GM21786 (cell line): ENCODE measurements at regions not wholly inside any gene's neighbourhood (a gene's known extent, or its start where the extent isn't known, plus 50 kb on each side); places are given as distances from the start of the nearest gene placed in this dataset.
"Not testable (repeated sequence)": the region's sequence is repeated elsewhere in the genome, so short reads cannot be mapped to it uniquely, and the experiment has no call there.

Source experiments
- ATAC-seq: cut with Tn5 transposase; IDR thresholded peaks from one replicate; pipeline ENCODE4 v1.9.1; 2021; ENCODE audit not compliant: unreplicated experiment

DNA sequence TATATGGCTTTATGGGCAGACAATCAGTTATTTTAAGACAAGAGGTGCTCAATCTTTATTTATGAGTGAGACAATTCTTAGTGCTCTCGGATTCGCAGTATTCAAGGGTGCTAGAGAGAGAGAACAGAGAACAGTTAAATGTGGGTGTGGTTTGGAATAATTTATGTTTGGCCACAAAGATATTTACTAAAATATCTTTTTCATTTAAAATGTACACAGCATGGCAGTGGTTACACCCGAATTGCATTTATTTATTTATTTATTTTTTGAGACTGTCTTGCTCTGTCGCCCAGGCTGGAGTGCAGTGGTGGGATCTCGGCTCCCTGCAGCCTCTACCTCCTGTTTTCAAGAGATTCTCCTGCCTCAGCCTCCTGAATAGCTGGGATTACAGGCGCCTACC, 109.2 kb downstream of the CDCA7 start:
- no peak for ATAC-seq

DNA sequence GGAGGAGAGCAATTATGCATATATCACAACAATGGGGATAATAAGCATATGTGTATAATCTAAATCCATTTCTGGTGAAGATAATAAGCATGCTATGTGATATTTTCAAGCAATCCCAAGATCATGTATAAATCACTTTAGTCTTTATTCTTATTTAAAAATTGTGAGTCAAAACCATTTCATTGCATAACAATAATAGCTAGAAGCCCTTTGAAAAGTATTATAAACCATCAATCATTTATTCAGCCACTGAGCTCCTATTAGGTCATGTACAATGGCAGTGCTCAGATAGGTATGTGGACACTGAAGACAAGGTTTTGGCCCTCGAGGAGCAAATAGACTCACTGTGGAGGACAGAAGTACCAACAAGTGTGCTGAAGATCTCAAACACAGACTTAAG, 113.1 kb downstream of the CDCA7 start:
- ATAC-seq, result no peak

DNA sequence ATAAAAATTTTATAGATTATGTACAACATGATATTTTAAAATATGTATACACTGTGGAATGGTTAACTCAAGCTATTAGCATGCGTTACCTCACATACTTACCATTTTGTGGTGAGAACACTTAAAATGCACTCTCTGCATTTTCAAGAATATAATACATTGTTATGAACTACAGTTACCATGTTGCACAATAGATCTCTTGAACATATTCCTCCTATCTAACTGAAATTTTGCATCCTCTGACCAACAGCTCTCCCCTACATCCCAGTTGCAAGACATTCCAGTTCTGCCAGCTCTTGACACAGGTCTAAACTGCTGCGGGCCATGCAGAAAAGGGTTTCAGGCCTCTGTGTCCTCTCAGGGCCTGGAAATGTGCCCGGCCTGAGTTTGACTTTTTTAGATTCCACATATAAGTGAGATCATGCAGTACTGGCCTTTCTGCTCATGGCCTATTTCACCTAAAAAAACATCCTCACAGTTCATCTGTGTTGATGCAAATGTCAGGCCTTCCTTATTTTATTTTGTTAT, 113.7 kb downstream of the CDCA7 start:
- no peak for ATAC-seq

DNA sequence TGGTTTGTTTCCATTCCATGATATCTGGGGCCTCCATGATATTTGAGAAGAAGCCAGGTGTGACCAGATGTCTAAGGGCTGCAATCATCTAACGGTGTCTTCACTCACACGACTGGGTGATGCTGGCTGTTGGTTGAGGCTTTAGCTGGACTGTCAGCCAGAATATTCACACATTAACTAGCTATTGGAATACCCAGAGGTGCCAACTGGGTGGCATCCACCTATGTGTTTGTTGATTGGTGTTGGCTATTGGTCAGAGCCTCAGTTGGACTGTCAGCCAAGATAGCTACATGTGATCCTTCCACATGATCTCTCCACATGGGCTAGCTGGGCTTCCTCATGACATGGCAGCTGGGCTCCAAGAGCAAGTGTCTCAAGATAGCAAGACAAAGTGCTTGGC, 117.4 kb downstream of the CDCA7 start:
- no peak for ATAC-seq

DNA sequence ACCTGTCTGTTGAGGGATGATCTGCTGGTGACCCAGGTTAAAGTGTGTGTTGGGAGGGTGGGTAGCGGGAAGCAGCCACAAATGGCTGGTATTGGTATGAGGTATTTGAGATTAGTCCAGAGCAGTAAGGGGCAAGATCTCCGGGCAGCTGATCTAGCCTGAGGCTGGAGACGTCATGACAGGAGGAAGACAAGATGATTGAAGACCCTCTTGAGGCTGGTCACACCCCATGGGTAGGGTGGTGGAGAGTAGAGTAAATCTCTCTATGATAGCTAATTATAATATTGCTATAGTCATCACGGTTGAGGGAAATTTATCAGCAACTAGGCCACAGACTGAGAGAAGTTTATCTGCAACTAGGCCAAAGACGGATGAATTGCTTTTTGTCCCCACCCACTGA, 128.5 kb downstream of the CDCA7 start:
- ATAC-seq, result no peak

DNA sequence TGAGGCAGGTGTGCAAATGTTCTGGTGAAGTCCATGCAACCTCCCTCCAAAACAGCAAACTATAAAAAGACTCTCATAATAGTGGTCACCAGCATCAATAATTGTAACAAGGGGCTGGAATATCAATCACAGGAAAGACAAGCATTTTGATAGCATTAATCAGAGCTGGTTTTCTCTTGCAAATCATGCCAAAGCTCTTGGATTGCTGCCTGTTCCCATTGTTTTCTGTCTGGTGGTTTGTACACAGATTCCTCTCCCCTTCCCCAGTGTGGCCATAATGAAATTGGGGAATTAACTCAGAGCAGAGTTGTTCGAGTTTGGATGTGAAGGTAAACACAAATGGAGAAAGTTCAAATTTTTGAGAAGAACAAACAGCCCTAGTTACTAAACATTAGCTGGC, 134.2 kb downstream of the CDCA7 start:
- no peak for ATAC-seq

DNA sequence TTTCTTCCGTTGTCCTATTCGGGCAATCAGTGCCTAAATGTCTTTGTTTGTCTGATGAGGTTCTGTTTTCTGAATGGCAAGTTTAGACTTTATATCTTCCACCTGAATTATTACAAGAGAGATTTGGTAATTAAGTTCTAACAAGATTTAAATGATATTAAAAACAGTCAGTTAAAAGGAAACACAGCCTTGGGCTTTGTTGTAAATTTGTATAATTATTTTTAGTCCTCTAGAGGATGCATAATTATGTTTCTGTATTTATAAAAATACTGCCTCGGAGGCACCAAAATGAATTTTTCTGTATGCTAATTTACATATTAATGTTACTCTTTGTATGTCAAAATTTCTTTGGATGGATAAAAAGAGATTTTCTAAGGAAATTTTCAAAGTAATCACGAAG, 136.7 kb downstream of the CDCA7 start:
- no peak for ATAC-seq

DNA sequence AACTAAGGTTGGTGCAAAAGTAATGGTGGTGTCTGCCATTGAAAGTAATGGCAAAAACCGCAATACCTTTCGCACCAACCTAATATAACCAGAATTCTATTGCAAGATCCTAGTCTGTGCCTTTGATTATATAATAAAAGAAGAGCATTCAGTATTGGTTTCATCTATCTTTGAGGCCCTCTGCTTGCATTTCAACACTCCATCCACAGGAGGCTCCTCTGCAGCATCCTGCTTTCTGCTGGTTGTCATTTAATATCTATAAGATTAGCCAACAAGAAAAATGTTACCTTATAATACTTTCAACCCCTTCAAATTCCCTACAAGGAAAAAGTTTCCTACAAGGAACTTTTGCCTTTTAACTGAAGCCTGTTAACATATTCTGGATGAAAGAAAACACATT, 139.2 kb downstream of the CDCA7 start:
- ATAC-seq, result no peak

DNA sequence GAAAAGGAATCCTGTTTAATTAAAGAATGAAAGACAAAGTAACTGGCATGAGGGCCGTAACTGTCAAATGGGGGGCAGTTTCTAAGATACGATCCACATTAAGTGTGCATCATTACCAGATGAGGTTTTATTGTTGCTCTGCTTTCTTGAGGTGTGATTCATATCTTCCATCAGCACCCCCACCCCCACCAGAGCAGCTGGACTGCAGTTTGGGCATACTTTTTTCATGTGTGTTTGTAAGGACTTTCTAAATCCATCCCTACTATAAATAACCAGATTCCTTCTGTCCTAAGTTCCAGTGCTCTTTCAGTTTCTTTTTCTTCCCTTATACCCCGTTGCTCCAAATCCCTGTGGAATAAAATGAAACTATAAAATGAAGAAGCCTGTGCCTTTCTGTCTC, 142.1 kb downstream of the CDCA7 start:
- no peak for ATAC-seq

DNA sequence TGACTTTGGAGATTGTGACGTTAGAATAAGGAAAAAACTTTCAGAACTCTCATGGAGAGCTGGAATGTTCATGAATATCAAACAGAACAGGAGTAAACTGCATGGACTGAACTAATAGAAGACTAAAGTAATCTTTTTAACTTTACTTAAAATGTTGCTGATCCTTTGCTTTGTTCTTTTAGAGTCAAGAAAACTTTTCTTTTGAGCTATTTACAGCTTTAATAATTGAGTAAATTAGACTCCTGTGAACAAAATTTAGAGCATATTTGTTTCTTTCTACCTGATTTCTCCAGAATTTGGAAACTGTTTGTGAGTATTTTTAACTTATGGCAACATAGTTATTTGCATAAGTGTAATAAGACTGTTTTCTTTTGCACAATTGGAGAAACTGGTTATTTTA, 146.3 kb downstream of the CDCA7 start:
- ATAC-seq, result no peak

DNA sequence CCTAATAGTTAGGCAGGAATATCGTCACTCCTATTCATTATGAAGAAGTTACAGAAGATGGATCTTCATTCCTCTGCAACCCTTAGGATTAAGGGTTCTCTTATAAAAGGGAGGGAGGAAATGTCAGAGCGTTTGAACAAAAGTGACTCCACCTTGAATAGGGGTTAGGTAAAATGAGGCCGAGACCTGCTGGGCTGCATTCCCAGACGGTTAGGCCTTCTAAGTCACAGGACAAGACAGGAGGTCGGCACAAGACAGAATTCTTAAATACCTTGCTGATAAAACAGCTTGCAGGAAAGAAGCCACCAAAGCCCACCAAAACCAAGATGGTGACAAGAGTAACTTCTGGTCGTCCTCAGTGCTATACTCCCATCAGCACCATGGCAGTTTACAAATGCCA, 147.6 kb downstream of the CDCA7 start:
- ATAC-seq, result no peak

DNA sequence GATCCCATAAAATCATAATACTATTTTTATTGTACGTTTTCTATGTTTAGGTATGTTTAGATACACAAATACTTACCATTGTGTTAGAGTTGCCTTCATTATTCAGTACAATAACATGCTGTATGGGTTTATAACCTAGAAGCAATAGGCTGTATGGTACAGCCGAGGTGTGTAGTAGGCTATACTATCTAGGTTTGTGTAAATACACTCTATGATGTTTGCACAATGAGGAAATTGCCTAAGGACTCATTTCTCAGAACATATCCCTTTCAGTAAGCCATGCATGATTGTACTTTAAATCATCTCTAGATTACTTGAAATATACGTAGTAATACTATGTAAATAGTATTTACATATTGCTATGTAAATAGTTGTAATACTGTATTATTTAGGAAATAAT, 156.7 kb downstream of the CDCA7 start:
- no peak for ATAC-seq

DNA sequence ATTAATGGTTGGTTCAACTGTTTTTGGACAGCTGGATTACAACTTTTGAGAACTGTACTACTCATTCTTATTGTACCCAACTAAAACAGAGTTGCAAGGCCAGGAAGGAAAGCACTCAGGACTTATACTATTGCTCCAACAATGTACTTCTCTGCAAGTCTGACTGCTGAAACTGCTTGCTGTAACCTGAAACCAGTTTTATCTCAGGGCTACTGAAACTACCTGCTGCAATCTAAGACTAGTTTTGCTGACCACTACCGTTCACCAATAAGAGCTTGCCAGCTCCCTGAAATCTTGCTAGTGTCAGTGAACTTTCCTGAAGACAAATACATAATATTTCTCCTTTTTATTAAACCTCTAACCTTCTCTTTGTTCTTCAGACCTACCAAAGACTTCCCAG, 157.3 kb downstream of the CDCA7 start:
- no peak for ATAC-seq

DNA sequence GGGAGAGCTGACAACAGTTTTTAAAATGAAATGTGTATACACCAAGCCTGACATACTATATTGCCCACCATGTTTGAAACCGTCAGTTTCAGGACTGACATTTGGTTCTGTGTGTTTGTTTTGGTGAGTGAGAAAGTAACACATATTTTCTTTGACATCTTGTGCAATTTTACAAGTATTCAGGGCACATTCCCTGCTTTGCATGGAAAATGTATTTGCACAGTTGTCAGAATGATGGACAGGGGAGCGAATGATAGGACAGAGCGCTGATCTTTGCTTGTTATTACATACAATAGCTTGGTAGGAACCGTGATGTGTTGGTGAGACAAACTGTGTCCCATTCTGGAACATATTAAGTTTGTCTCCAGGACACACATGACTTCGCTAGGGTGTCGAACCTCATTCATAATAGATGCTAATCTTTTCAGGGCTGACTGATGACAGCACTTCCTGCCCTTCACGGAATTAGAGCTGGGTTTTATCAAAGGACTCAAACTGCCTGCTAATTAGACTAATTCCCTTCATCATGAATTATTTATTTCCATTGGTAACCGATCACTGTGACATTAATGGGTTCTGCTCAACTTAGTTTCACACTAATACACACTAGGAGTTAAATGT, 158.5 kb downstream of the CDCA7 start:
- ATAC-seq, result no peak

DNA sequence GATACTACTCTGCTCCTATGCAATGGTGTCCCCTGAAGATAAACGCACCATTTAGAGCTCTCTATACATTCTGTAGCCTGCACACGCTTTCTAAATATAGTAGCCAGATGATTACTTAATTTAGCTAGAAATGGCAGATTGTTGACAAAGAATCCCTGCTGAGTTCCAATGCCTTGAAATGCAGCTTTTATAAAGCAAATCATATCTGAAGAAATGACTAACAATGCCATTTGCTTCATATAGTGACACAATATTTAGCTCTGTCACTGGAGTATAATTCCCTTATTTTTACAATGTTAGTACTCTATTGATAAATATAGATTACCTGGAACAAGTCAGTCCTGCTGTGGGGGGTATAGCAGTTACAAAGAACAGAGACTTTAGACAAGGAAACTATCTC, 166.2 kb downstream of the CDCA7 start:
- no peak for ATAC-seq

DNA sequence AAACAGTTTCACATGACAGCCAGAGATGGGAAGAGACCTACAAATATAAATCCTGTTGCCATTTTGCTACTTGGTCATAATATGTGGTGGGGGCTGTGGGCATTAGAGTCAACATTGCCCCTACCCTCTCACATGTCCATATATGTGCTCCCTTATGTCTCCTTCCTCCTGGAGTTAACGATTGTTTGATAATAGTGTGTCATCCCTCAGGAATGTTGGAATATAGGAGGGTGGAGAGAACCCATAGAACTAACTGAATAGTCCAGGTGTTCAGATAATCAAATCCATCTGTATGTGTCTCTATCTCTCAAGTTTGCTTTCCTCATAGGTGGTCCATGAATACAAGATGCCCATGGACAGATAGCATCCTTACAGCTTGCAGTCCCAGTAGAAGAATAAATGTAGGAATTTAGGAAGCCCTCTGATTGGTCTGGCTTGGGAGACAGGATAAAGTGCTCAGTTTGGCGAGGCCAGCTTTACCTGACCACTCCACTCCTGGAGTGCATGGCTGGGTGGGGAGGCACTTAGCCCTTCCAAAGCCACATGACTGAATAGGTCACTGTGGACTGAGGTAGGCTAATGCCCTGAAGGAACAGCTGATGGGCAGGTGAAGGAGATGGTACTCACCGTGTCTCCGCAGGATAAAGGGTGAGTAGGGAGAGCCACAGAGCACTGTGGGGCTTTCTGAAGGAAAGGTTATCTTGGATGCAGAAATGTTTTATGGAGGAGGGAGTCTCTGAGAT, 166.9 kb downstream of the CDCA7 start:
- ATAC-seq, result no peak

DNA sequence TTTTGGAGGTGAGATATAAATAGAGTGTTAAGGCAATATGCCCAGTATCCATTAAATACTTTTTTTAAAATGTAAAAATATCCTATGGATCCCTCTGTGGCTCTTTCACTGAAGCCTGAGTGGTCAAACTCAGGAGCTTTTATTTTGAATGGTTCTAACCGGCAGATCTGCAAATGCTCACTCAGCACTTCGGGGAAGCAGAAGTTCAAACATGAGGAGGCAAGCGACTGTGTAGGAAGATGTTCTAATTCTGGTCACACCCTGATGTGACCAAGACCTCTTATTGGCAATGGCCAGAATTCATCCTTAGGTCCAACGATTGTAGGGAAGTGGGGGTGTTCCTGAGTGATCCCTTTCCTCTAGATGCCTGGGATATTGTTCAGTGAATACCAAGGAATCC, 168.8 kb downstream of the CDCA7 start:
- ATAC-seq, result no peak

DNA sequence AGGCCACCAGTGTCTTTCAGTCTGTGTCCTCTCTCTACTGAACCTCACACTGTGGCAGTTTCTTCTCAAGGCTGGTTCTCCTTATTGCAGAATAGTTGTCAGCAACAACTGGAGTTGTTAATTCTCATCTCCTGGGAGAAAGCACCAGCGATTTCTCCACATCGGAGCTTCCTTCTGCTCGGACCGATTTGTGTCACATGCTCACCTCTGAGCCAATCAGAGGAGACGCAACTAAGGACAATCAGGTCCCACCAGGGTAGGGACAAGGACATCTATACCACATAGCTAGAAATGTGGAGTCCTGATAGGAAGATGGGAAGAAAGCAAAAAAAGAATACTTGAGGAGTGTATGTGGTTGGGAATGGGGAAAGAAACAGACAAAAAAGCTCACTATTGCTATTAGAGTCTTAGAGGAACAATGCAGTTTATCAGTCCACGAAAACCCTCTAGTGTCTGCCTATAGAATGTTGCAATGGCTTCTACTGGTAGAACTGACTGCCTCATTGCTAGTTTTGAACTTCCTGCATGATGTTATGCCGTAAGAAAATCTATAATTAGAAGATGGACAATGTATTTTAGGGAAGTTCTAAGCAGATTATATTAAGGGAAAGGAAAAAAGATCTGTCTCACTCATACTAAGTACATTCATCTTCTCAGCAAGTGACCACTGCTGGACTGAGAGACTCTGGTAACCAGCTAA, 169.7 kb downstream of the CDCA7 start:
- ATAC-seq, result no peak

DNA sequence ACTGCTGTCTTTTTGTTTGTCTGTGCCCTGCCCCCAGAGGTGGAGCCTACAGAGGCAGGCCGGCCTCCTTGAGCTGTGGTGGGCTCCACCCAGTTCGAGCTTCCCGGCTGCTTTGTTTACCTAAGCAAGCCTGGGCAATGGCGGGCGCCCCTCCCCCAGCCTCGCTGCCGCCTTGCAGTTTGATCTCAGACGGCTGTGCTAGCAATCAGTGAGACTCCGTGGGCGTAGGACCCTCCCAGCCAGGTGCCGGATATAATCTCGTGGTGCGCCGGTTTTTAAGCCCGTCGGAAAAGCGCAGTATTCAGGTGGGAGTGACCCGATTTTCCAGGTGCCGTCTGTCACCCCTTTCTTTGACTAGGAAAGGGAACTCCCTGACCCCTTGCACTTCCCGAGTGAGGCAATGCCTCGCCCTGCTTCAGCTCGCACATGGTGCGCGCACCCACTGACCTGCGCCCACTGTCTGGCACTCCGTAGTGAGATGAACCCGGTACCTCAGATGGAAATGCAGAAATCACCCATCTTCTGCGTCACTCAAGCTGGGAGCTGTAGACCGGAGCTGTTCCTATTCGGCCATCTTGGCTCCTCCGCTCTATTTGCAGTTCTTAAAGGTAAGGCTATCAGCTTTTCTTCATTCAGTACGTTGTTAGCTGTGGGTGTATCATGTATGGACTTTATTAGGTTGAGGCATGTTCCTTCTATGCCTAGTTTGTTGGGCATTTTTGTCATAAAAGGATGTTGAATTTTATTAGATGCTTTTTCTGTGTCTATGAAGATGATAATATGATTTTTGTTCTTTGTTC, 178.3 kb downstream of the CDCA7 start:
- not testable (repeated sequence) for ATAC-seq

DNA sequence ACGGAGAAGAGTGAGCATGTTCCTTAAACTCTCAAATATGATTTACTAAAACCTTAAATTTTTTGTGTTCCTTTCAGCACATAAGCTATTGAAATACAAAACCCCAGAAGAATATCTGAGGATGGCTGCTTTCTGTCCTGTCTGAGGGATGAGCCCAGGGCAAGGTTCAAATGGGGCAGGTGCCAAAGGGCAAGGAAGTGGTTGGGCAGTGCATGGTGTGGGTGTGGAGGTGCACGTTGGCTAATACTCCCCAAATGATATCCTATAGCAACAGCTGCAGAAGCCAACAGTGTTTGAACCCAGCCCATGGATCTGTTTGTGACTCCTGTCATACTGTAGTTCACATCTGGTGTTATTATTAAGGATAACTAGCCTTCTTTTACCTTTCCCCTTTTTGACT, 183.0 kb downstream of the CDCA7 start:
- no peak for ATAC-seq

DNA sequence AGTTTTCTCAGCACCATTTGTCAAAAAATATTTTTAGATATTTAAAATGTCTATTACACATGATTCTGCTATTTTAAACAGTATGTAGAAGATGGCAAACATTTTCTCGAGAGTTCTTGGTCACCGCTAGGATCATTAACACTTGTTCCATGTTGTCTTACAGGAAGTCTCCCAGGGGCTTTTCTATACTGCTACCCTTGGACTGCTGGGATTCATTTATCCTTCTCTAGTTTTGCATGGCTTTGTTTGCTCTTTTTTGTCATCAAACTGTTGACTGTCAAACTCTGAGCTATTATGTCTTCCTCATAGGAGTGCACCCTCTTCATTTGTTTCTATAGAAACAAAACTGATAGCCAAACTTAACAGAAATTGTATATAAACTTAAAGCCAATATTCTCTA, 184.9 kb downstream of the CDCA7 start:
- no peak for ATAC-seq
